Memory B cell (primary cell): ENCODE measurements at regions not wholly inside any gene's neighbourhood (a gene's known extent, or its start where the extent isn't known, plus 50 kb on each side); places are given as distances from the start of the nearest gene placed in this dataset.

Experiments used
- ATAC-seq: fragments of 150-1000 bp; cut with Tn5 transposase; 2 replicates; pipeline ENCODE4 v1.10.0; 2021; ENCODE audit warnings: low read depth, mild to moderate bottlenecking, moderate library complexity
- DNase-seq, 2 donors: peaks; one replicate each; pipeline ENCODE4 v3.0.0; 2022; ENCODE audit warnings: low spot score in 2 of 2
- H3K27ac Mint-ChIP-seq: one replicate; pipeline ENCODE4 v1.8.0; 2022; ENCODE audit warnings: mild to moderate bottlenecking, moderate library complexity, mixed read lengths
- H3K27me3 Mint-ChIP-seq: one replicate; pipeline ENCODE4 v1.8.0; 2022; ENCODE audit warnings: mixed read lengths
- H3K36me3 Mint-ChIP-seq: one replicate; pipeline ENCODE4 v1.8.0; 2022; ENCODE audit warnings: mild to moderate bottlenecking, mixed read lengths
- H3K4me1 Mint-ChIP-seq: one replicate; pipeline ENCODE4 v1.8.0; 2022; ENCODE audit warnings: mixed read lengths
- H3K4me3 Mint-ChIP-seq: one replicate; pipeline ENCODE4 v1.8.0; 2022; ENCODE audit warnings: mild to moderate bottlenecking, moderate library complexity, mixed read lengths
- H3K9me3 Mint-ChIP-seq: one replicate; pipeline ENCODE4 v1.8.0; 2022; ENCODE audit warnings: mixed read lengths

DNA sequence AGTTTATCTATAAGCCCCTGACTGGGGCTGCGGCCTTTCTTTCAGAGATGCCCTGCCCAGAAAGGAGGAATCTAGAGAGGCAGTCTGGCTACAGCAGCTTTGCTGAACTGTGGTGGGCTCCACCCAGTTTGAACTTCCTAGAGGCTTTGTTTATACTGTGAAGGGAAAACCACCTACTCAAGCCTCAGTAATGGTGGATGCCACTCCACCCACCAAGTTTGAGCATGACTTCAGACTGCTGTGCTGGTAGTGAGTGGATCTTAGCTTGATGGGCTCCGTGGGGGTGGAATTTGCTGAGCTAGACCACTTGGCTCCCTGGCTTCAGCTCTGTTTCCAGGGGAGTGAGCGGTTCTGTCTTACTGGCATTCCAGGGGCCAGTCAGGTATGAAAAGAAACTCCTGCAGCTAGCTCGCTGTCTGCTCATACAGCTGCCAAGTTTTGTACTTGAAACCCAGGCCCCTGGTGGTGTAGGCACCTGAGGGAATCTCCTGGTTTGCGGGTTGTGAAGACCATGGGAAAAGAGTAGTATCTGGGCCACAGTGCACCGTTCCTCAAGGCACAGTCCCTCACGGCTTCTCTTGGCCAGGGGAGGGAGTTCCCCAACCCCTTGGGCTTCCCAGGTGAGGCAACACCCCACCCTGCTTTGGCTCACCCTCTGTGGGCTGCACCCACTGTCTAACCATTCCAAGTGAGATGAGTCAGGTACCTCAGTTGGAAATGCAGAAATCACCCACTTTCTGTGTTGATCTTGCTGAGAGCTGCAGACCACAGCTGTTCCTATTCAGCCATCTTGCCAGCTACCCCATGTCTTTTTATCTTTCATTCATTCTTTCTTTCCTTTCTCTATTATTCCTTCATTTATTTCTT lies 211.8 kb upstream of the C9orf72 start:
- no peak overlapping the region for H3K4me3 Mint-ChIP-seq
- no peaks in the 10 kb centered on the region for H3K36me3 Mint-ChIP-seq
- no peak overlapping the region for H3K27ac Mint-ChIP-seq
- peaks cover 8% of the 10 kb centered on the region for H3K27me3 Mint-ChIP-seq
- DNase-seq (no peak), ATAC-seq (no peak)
- no peaks in the 10 kb centered on the region for H3K4me1 Mint-ChIP-seq
- H3K9me3 Mint-ChIP-seq, result peaks cover 18% of the 10 kb centered on the region

GRCh38 chr9:27785714-27786100 lies 212.4 kb upstream of the C9orf72 start:
- Mint-ChIP-seq H3K9me3 (peaks cover 18% of the 10 kb centered on the region), H3K4me1 (no peaks in the 10 kb centered on the region), H3K27me3 (peaks cover 10% of the 10 kb centered on the region), H3K27ac (no peak overlapping the region), H3K36me3 (no peaks in the 10 kb centered on the region), H3K4me3 (no peak overlapping the region)
- no peak for ATAC-seq
- no peak for DNase-seq

GRCh38 chr9:27787891-27788290 lies 214.6 kb upstream of the C9orf72 start:
- Mint-ChIP-seq H3K4me3 (no peak overlapping the region), H3K27me3 (peaks cover 6% of the 10 kb centered on the region), H3K4me1 (no peaks in the 10 kb centered on the region), H3K9me3 (peaks cover 13% of the 10 kb centered on the region), H3K36me3 (no peaks in the 10 kb centered on the region), H3K27ac (no peak overlapping the region)
- no peak for ATAC-seq
- no peak for DNase-seq

- Mint-ChIP-seq H3K4me3 (no peak overlapping the region), H3K4me1 (no peaks in the 10 kb centered on the region), H3K27me3 (peaks cover 4% of the 10 kb centered on the region)
Measured at GRCh38 chr9:27791311-27791710, 218.0 kb upstream of the C9orf72 start.

GRCh38 chr9:27792971-27793689 lies 219.8 kb upstream of the C9orf72 start:
- ATAC-seq, result no peak
- H3K36me3 Mint-ChIP-seq, result no peaks in the 10 kb centered on the region
- peaks cover 10% of the 10 kb centered on the region for H3K9me3 Mint-ChIP-seq
- H3K4me3 Mint-ChIP-seq, result no peak overlapping the region
- H3K4me1 Mint-ChIP-seq, result no peaks in the 10 kb centered on the region
- no peak overlapping the region for H3K27ac Mint-ChIP-seq
- DNase-seq, result no peak
- H3K27me3 Mint-ChIP-seq, result peaks cover 2% of the 10 kb centered on the region

More at GRCh38 chr9:27791311-27791710, 218.0 kb upstream of the C9orf72 start:
- DNase-seq, result no peak
- Mint-ChIP-seq H3K9me3 (peaks cover 13% of the 10 kb centered on the region), H3K27ac (no peak overlapping the region), H3K36me3 (no peaks in the 10 kb centered on the region)
- no peak for ATAC-seq

- ATAC-seq (no peak), DNase-seq (no peak)
- Mint-ChIP-seq H3K27ac (no peak overlapping the region), H3K4me3 (no peak overlapping the region), H3K27me3 (peaks cover 2% of the 10 kb centered on the region), H3K4me1 (no peaks in the 10 kb centered on the region), H3K9me3 (peaks cover 5% of the 10 kb centered on the region), H3K36me3 (no peaks in the 10 kb centered on the region)
Measured at GRCh38 chr9:27799326-27799725, 226.0 kb upstream of the C9orf72 start.

DNA sequence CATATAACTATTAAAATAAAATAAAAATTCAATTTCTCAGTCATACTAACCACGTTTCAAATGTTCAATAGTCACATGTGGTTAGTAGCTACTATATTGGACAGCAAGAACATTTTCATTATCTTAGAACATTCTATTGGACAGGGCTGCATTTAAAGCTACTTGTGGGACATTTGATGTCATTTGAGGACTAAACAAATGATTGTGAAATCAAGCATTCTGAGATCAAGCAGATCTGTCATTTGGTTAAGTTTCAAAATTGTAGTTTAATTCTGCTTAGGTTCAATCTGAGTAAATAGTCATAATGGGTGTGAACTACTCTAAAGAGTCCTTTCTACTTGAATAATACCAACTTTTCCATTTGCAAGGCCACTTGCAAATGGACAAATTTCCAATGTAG lies 226.9 kb upstream of the C9orf72 start:
- peaks cover 2% of the 10 kb centered on the region for H3K9me3 Mint-ChIP-seq
- no peak overlapping the region for H3K27ac Mint-ChIP-seq
- peaks cover 2% of the 10 kb centered on the region for H3K27me3 Mint-ChIP-seq
- DNase-seq, result no peak
- H3K4me3 Mint-ChIP-seq, result no peak overlapping the region
- H3K4me1 Mint-ChIP-seq, result no peaks in the 10 kb centered on the region
- no peaks in the 10 kb centered on the region for H3K36me3 Mint-ChIP-seq
- no peak for ATAC-seq

DNA sequence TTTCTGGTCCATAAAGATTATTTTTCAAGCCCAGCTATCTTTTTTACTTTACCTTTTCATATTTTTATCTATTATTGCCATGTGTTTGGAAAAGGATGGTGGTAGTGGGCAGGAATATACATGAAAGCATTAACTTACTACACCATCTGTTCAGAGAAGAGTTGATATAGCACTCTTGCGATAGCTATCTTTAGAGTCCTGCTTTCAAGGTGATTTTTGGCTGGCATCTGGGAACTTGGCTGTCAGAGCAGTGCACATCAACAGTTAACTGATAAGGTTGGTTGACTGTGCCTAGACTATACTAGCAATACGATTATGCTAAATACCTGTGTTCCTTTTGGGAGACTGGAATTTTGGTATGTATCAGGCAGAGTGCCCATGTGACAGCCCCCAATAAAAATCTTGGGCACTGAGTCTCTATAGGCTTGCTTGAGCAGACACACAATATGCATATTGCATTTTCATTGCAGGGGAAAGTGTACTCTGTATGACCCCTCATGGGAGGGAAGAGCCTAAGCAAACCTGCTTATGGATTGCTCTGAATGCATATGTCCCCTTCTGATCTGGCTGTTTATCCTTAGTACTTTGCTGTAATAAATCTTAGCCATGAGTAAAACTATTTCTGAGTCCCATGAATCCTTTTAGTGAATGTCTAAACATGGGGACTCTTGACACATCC lies 227.6 kb upstream of the C9orf72 start:
- Mint-ChIP-seq H3K9me3 (no peaks in the 10 kb centered on the region), H3K27me3 (peaks cover 2% of the 10 kb centered on the region), H3K4me1 (no peaks in the 10 kb centered on the region), H3K36me3 (no peaks in the 10 kb centered on the region), H3K27ac (no peak overlapping the region), H3K4me3 (no peak overlapping the region)
- DNase-seq, result no peak
- no peak for ATAC-seq

DNA sequence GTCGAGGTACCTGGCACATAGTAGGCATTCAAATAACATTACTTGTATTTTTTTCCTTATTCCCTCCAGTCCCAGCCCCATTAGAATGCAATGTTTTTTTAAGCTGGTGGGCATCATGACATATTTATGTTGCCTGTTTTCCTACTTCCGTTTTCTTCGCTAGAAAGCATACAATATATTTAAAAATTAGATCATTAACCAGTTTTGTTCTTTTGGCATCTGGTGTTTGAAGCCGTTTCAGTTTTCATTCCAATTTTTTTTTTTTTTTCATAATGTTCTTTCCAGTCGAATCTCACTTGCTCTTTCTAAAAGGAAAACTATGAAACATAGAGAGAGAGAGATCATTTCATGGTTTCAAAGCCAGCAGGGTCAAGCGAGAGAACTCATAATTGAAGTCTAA lies 228.3 kb upstream of the C9orf72 start:
- Mint-ChIP-seq H3K27ac (no peak overlapping the region), H3K9me3 (no peaks in the 10 kb centered on the region), H3K4me1 (no peaks in the 10 kb centered on the region), H3K27me3 (peaks cover 2% of the 10 kb centered on the region), H3K4me3 (no peak overlapping the region), H3K36me3 (no peaks in the 10 kb centered on the region)
- DNase-seq, result no peak
- no peak for ATAC-seq

DNA sequence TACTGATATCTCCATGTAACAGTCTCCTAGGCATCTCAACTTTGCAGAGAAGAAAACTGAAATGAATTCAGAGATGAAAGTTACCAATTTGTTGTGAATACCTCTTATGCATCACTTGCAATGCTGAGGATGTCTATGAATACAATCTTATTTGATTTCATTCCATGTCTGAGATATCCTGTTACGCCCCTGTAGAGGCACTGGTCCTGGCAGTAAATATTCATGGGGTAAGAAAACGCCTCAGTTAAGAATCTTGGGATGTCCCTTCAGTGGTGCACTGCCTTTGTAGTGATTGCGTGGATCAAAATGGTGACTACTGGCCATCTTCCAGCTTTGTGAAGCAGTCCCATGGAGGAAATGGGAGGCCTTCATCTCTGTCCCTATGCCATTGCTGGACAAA lies 229.1 kb upstream of the C9orf72 start:
- Mint-ChIP-seq H3K4me1 (no peaks in the 10 kb centered on the region), H3K4me3 (no peak overlapping the region), H3K27ac (no peak overlapping the region), H3K36me3 (no peaks in the 10 kb centered on the region), H3K27me3 (peaks cover 2% of the 10 kb centered on the region), H3K9me3 (no peaks in the 10 kb centered on the region)
- ATAC-seq, result no peak
- no peak for DNase-seq

DNA sequence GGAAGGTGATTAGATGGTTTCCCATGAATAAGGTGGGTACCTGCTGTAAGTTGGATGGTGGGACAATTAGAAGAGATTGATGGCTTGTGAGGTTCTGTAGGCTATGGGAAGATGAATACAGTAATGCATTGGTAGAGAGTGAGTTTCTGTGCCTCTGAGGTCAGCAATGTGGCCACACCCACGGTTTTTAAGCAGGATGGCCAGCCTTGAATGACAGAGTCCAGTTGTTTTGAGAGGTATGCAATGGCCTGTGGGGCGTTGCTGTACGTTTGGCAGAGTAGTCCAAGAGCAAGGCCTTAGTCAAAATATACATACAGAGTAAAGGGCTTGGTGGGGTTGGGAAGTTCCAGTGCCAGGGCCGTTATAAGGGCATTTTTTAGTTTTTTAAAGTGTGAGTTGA lies 235.6 kb upstream of the C9orf72 start:
- no peaks in the 10 kb centered on the region for H3K36me3 Mint-ChIP-seq
- peaks cover 3% of the 10 kb centered on the region for H3K27me3 Mint-ChIP-seq
- no peak overlapping the region for H3K4me3 Mint-ChIP-seq
- ATAC-seq, result no peak
- no peak overlapping the region for H3K27ac Mint-ChIP-seq
- no peaks in the 10 kb centered on the region for H3K4me1 Mint-ChIP-seq
- DNase-seq, result no peak
- H3K9me3 Mint-ChIP-seq, result no peaks in the 10 kb centered on the region

GRCh38 chr9:27817747-27818146 lies 244.5 kb upstream of the C9orf72 start:
- Mint-ChIP-seq H3K4me1 (no peaks in the 10 kb centered on the region), H3K27me3 (no peaks in the 10 kb centered on the region), H3K36me3 (no peaks in the 10 kb centered on the region), H3K4me3 (no peak overlapping the region), H3K9me3 (no peaks in the 10 kb centered on the region), H3K27ac (no peak overlapping the region)
- ATAC-seq, result no peak
- DNase-seq, result no peak

GRCh38 chr9:27818348-27818747 lies 245.1 kb upstream of the C9orf72 start:
- Mint-ChIP-seq H3K36me3 (no peaks in the 10 kb centered on the region), H3K9me3 (no peaks in the 10 kb centered on the region), H3K27ac (no peak overlapping the region), H3K27me3 (no peaks in the 10 kb centered on the region), H3K4me3 (no peak overlapping the region), H3K4me1 (no peaks in the 10 kb centered on the region)
- ATAC-seq (no peak), DNase-seq (no peak)

- ATAC-seq (no peak), DNase-seq (no peak)
- Mint-ChIP-seq H3K27me3 (peaks cover 1% of the 10 kb centered on the region), H3K9me3 (no peaks in the 10 kb centered on the region), H3K27ac (no peak overlapping the region), H3K4me3 (no peak overlapping the region), H3K36me3 (no peaks in the 10 kb centered on the region), H3K4me1 (no peaks in the 10 kb centered on the region)
Measured at GRCh38 chr9:27828908-27829307, 255.6 kb upstream of the C9orf72 start.
